GM18498 (cell line): ENCODE measurements at regions not wholly inside any gene's neighbourhood (a gene's known extent, or its start where the extent isn't known, plus 50 kb on each side); places are given as distances from the start of the nearest gene placed in this dataset.
"Not testable (repeated sequence)": the region's sequence is repeated elsewhere in the genome, so short reads cannot be mapped to it uniquely, and the experiment has no call there.

Source experiments
- ATAC-seq: cut with Tn5 transposase; IDR thresholded peaks from one replicate; pipeline ENCODE4 v1.9.1; 2021; ENCODE audit warnings: mild to moderate bottlenecking, moderate library complexity; ENCODE audit not compliant: unreplicated experiment

DNA sequence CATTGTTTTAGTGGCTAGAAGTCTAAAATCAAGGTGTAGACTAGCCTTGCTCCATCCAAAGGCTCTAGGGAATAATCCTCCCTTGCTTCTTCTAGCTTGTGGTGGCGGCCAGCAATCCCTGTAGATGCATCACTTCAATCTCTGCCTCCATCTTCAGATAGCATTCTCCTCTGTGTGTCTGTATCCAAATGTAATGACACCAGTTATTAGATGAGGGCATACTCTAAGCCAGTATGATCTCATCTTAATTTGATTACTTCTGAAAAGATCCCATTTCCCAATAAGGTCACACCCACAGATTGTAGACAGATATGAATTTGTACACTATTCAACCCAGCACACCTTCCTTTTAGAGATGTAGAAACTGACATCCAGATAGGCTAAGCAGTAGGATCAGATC is 334.5 kb upstream of the KCNMB2 start:
- ATAC-seq, result no peak

DNA sequence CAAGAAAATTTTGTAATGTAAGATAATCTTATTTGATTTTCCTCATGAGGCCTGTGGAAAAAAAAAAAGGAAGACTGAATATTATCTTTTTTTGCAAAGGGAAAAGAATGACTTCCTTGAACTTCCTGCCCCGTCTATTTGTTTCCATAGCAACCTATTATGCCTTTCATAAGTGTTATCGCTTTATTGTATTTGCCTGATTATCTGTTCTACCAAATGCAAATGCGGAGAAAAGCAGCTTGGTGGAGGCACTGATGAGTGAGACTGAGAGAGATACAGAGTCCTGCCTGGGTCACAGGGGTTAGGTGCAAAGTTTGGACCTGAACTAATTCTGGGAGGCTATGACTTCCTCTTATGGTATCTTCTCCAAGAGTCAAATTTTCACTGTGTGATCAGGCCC is 334.0 kb upstream of the KCNMB2 start:
- no peak for ATAC-seq

- ATAC-seq, result no peak
Measured at GRCh38 chr3:178203165-178203564, 333.1 kb upstream of the KCNMB2 start.

DNA sequence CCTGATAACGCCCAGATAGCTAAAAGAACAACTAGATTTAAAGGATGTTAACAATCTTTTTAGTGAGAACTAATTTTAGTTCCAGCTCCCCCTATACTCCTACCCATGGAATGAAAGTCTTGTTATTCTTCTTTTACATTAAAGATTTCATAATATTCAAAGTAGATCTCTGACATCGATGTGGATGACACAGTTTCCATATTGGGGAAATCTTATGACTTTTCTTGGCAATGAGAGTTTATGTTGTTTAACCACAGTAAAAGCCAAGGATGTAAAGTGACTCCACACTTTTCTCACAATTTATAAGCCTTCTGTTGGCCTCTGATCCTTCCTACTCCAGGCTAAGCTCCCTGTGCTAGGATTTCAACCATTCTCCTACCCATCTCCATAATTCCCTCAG is 332.6 kb upstream of the KCNMB2 start:
- ATAC-seq, result no peak

GRCh38 chr3:178205740-178206139 is 330.5 kb upstream of the KCNMB2 start:
- no peak for ATAC-seq

- ATAC-seq, result no peak
Measured at GRCh38 chr3:178206521-178206920, 329.7 kb upstream of the KCNMB2 start.

- not testable (repeated sequence) for ATAC-seq
Measured at GRCh38 chr3:178207161-178207560, 329.1 kb upstream of the KCNMB2 start.

- not testable (repeated sequence) for ATAC-seq
Measured at GRCh38 chr3:178207627-178208026, 328.6 kb upstream of the KCNMB2 start.

GRCh38 chr3:178209116-178209515 is 327.1 kb upstream of the KCNMB2 start:
- ATAC-seq, result not testable (repeated sequence)

DNA sequence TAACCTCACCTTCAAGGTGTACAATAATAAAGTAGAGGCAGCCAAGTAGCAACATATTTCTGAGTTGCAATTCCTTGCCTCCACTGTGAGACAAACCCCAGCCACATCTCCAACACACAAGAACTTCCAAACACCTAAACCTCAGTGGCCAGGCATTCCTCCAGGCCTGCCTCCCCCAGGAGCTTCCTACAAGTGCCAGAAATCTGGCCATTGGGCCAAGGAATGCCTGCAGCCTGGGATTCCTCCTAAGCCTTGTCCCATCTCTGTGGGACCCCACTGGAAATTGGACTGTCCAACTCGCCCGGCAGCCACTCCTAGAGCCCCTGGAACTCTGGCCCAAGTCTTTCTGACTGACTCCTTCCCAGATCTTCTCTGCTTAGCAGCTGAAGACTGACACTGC is 326.6 kb upstream of the KCNMB2 start:
- not testable (repeated sequence) for ATAC-seq

- not testable (repeated sequence) for ATAC-seq
Measured at GRCh38 chr3:178211086-178211485, 325.1 kb upstream of the KCNMB2 start.

GRCh38 chr3:178217479-178217878 is 318.8 kb upstream of the KCNMB2 start:
- ATAC-seq, result no peak

DNA sequence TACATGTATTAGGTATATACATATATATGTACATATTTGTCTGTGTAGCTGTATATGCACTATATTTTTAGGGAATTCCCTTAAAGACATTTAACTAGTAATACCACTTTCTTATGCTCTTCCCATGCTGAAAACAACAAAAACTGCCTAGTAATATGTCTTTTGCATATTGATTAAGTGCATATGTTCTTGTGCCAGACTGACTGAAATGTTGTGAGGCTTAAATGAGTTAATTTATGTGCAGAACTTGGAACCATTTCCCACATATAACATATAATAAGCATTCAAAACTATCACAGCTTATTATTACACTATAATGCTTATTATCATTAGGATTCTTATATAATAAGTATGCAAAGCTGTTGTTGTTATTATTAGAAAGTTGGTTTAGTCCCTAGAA is 318.0 kb upstream of the KCNMB2 start:
- ATAC-seq, result no peak

DNA sequence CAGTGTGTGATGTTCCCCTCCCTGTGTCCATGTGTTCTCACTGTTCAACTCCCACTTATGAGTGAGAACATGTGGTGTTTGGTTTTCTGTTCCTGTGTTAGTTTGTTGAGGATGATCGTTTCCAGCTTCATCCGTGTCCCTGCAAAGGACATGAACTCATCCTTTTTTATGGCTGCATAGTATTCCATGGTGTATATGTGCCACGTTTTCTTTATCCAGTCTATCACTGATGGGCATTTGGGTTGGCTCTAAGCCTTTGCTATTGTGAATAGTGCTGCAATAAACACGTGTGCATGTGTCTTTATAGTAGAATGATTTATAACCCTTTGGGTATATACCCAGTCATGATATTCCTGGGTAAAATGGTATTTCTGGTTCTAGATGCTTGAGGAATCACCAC is 316.6 kb upstream of the KCNMB2 start:
- not testable (repeated sequence) for ATAC-seq

GRCh38 chr3:178223876-178224275 is 312.4 kb upstream of the KCNMB2 start:
- no peak for ATAC-seq

DNA sequence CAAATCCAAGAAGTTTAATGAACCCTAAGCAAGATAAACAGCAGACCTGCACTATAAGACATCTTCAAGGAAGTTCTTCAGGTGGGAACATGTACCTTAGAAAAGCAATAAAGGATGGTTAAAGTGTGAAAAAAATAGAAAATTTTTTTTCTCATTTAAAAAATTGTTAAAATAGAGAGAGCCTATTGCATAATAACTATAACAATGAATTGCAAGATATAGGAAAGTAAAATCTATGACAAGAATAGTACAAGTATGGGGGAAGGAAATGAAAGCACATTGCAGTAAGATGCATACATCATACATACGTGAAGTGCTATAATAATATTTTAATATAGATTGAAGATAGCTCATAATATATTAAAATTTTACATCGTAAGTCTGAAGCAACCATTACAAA is 310.1 kb upstream of the KCNMB2 start:
- ATAC-seq, result no peak

DNA sequence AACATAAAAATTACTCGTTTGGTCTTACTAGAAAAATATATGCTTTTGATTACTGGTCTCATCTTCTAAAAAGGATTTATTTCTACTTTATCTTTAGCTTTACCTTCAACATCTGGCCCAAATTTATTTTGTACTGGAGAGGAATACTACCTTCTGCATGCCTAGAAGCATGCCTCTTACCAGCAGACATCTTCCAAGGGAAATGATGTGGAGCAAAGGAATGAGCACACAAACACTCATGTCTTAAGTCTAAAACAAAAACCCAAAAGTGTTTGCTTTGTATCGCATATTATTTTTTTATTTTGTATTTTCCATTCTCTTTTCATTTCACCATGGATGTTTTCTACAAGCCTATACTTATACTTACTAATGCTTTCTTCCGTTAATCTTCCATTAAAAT is 304.6 kb upstream of the KCNMB2 start:
- ATAC-seq, result no peak

GRCh38 chr3:178233371-178234071 is 302.7 kb upstream of the KCNMB2 start:
- ATAC-seq, result no peak

DNA sequence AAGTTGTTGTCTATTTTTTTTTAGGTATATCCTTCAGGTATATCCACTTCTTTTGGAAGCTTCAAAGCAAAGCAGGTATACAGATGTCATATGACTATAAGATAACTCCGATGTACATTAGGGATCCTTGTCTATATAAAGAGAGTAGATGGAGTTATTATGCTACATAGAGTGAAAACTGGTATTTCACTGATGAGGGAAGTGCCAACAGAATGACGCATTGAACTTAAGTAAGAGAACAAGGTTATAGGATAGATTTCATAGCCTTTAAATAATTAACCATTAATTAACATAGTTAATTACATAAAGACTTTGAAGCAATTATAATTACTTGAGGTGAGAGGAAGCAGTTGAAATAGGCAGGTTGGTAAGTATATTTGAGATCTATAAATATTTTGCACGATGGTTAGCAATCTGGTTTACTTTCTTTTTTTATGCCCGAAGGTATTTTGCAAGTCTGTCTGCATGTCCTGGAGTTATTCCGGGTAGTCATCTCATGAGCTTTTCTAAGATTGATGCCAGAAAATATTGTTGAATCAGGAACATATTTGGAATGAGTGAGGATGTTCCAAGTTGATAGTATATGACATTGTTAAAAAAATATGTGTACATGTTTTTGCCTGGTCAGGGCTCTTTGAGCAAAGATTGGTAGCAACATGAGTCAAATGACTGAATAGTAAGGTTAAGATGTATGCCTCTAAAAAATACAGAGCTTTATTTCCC is 299.5 kb upstream of the KCNMB2 start:
- no peak for ATAC-seq

DNA sequence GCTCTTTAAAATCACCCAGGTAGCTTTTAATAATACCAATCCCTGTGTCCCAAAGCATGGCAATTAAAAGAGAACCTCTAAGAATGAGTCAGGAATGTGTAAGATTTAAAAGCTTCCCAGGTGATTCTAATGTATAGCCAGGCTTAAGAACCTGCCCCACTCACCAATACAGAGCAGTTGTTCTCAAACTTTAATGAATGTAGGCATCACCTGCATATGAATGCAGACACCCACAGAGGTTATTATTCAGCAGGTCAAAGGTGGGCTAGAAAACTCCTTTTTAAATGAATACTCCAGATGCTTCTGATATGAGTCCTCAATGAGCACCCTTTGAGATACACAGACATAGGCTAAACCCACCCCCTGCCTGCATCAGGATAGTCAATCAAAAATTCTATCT is 298.1 kb upstream of the KCNMB2 start:
- ATAC-seq, result no peak

- ATAC-seq, result no peak
Measured at GRCh38 chr3:178244733-178245709, 291.2 kb upstream of the KCNMB2 start.
